GM12892 (cell line): ENCODE measurements at regions not wholly inside any gene's neighbourhood (a gene's known extent, or its start where the extent isn't known, plus 50 kb on each side); places are given as distances from the start of the nearest gene placed in this dataset.

Experiments used
- POLR2A ChIP-seq: IDR thresholded peaks from 2 replicates; pipeline ENCODE4 v1.6.1; 2011; ENCODE audit warnings: low read depth, low read length, control low read depth
- POLR2AphosphoS5 ChIP-seq: IDR thresholded peaks from 2 replicates; pipeline ENCODE4 v1.6.1; 2011; ENCODE audit warnings: low read depth, low read length, control low read depth

DNA sequence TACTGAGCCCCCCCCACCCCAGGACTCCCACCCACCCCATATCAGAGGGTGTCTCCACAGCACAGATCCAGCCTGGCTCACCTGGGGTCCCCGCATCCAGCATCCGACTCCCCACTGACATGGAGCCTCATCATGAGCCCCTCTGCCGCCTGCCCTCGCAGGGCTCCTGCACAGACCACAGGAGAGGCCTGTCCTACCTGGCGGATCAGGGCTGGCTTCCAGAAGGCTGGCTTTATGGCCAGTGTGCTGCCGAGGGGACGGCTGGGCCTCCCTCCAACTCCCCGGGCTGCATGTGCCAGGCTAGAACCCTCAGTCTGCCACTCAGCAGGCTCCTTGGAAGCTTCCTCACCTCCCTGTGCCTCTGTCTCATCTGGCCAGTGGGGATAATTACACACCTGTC lies 119.0 kb downstream of the RFLNA start:
- no peak for TF ChIP-seq POLR2A
- no peak for TF ChIP-seq POLR2AphosphoS5
